Endothelial cell (in vitro differentiated cells): ENCODE measurements at regions not wholly inside any gene's neighbourhood (a gene's known extent, or its start where the extent isn't known, plus 50 kb on each side); places are given as distances from the start of the nearest gene placed in this dataset.

ENCODE experiments used
- DNase-seq: peaks from one replicate; pipeline ENCODE4 v3.0.0; 2021; ENCODE audit warnings: low spot score
- H3K27ac Mint-ChIP-seq: one replicate; pipeline ENCODE4 v1.8.0; 2021; ENCODE audit warnings: mixed read lengths, inconsistent platforms; ENCODE audit not compliant: unreplicated experiment
- H3K27me3 Mint-ChIP-seq: one replicate; pipeline ENCODE4 v1.8.0; 2021; ENCODE audit warnings: mild to moderate bottlenecking, moderate library complexity, mixed read lengths, inconsistent platforms; ENCODE audit not compliant: unreplicated experiment
- H3K36me3 Mint-ChIP-seq: one replicate; pipeline ENCODE4 v1.8.0; 2021; ENCODE audit warnings: mild to moderate bottlenecking, low read depth, mixed read lengths, inconsistent platforms; ENCODE audit not compliant: unreplicated experiment
- H3K4me1 Mint-ChIP-seq: one replicate; pipeline ENCODE4 v1.8.0; 2021; ENCODE audit warnings: mild to moderate bottlenecking, mixed read lengths, inconsistent platforms; ENCODE audit not compliant: unreplicated experiment
- H3K4me3 Mint-ChIP-seq: one replicate; pipeline ENCODE4 v1.8.0; 2021; ENCODE audit warnings: mild to moderate bottlenecking, mixed read lengths, inconsistent platforms; ENCODE audit not compliant: unreplicated experiment
- H3K9me3 Mint-ChIP-seq: one replicate; pipeline ENCODE4 v1.8.0; 2021; ENCODE audit warnings: mixed read lengths, inconsistent platforms; ENCODE audit not compliant: unreplicated experiment
- TF ChIP-seq, protein P1 (sequence below): fragments of 200-600 bp; sonication (generic); IDR thresholded peaks from one replicate; pipeline ENCODE4 v1.5.0; 2021; ENCODE audit warnings: antibody characterized with exemption; ENCODE audit not compliant: unreplicated experiment

DNA sequence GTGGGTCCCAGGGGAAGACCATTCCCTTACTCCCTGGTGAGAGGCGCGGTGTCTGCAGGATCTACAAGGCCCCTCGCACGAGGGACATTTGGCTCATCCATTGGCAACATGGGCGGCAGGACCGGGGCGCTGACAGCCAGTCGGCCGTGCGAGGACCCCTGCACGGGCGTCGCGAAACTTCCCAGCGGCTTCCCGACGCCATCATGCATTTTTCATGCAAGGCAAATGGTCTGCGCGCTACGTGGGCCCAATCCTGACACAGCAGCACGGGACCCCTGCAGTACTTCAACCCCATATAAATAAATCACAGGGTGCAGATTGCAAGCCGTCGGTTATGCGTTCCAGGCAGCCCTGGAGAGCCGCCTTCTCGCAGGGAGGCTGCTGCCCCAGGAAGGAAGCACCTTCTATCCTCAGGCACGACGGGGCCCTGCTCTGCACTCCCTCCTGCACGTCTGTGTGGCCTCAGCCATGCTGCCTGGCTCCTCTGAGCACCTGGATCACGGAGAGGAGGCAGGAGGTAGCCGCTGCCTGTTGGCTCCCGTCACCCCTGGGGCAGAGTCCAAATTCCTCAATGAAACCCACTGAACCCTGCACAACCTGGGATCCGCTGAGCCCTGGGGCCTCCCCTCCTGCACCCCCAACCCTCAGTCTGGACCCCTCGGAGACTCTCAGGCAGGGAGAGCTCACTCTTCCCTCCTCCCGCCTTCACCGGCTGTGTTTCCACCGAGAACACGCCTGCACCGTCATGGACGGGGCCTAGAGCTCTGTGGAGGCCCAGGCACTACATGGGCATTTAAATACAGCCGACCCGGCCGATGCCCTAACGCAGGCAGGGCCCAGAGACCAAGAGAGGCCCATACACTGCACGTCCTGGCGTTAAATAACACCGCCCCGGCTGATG lies 90.5 kb downstream of the PDGFA start:
- H3K4me1 Mint-ChIP-seq: no peaks in the 10 kb centered on the region
- H3K36me3 Mint-ChIP-seq: no peaks in the 10 kb centered on the region
- H3K4me3 Mint-ChIP-seq: no peak overlapping the region
- H3K27me3 Mint-ChIP-seq: peaks cover 7% of the 10 kb centered on the region
- no peak for DNase-seq
- no peak overlapping the region for H3K27ac Mint-ChIP-seq
- TF ChIP-seq, protein P1, sequence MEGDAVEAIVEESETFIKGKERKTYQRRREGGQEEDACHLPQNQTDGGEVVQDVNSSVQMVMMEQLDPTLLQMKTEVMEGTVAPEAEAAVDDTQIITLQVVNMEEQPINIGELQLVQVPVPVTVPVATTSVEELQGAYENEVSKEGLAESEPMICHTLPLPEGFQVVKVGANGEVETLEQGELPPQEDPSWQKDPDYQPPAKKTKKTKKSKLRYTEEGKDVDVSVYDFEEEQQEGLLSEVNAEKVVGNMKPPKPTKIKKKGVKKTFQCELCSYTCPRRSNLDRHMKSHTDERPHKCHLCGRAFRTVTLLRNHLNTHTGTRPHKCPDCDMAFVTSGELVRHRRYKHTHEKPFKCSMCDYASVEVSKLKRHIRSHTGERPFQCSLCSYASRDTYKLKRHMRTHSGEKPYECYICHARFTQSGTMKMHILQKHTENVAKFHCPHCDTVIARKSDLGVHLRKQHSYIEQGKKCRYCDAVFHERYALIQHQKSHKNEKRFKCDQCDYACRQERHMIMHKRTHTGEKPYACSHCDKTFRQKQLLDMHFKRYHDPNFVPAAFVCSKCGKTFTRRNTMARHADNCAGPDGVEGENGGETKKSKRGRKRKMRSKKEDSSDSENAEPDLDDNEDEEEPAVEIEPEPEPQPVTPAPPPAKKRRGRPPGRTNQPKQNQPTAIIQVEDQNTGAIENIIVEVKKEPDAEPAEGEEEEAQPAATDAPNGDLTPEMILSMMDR: no peak
- H3K9me3 Mint-ChIP-seq: no peaks in the 10 kb centered on the region

DNA sequence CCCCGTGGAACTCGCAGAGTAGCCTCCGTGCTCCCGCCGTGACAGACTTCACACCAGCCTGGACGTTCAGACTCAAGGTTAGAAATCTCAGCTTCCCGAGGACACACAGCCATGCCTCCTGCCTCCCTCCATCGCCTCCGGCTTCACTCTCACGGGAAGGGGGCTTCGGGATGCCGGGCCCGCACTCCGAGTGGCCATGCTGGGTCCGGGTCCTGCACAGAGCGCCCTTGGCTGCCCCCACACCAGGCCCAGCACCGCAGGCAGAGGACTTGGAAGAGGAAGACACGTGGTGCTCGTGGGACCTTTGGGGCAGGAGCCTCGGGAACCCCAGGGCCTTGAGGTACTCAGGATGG lies 89.8 kb downstream of the PDGFA start:
- DNase-seq: no peak
- Mint-ChIP-seq H3K9me3 (no peaks in the 10 kb centered on the region), H3K4me3 (no peak overlapping the region), H3K4me1 (no peaks in the 10 kb centered on the region), H3K27ac (no peak overlapping the region), H3K27me3 (peaks cover 7% of the 10 kb centered on the region), H3K36me3 (no peaks in the 10 kb centered on the region)
- TF ChIP-seq, protein P1: no peak

DNA sequence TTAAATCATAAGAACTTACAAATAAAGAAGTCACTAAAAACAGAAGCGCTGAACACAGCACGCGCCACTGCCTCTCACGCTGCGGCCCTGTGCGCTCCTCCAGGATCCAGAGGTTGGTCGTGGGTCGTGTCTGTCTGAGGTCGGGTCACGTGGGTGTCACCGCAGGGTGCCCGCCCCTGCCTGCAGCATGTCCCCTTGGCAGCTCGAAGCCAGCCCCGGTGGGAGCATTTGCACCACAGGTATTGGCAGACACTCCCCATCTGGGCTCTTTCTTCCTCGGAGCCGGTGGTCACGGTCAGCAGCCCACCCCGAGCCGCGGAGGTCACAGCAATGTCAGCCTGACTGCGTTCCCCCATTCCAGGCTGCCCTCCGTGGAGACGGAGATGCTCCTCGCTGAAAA lies 88.6 kb downstream of the PDGFA start:
- Mint-ChIP-seq H3K9me3 (no peaks in the 10 kb centered on the region), H3K27me3 (peaks cover 5% of the 10 kb centered on the region), H3K36me3 (no peaks in the 10 kb centered on the region), H3K27ac (no peak overlapping the region), H3K4me1 (no peaks in the 10 kb centered on the region), H3K4me3 (no peak overlapping the region)
- TF ChIP-seq, protein P1: no peak
- no peak for DNase-seq

DNA sequence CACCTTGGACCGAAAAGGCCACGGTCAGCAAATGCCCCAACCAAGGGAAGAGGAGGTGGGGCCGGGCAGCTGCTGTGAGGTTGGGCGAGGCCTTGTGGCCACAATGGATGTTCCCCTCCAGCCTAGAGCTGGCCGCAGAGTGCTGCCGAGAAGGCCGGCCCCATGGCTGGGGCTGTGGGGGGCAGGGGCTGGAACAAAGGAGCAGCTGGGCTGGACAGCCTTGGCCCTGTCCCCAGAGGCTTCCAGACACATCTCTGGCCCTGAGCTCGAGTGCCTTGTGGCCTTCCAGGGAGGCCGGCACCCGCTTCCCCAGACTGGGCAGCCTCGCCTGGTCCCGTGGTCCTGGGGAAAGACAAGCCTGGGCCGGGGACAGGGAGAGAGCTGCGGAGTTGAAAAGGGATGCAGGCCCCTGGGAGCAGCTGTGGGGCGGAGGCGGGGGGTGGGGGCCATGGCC lies 88.0 kb downstream of the PDGFA start:
- no peaks in the 10 kb centered on the region for H3K9me3 Mint-ChIP-seq
- H3K27me3 Mint-ChIP-seq: peaks cover 4% of the 10 kb centered on the region
- no peak overlapping the region for H3K27ac Mint-ChIP-seq
- no peak overlapping the region for H3K4me3 Mint-ChIP-seq
- no peaks in the 10 kb centered on the region for H3K4me1 Mint-ChIP-seq
- no peaks in the 10 kb centered on the region for H3K36me3 Mint-ChIP-seq
- TF ChIP-seq, protein P1: no peak
- DNase-seq: no peak

DNA sequence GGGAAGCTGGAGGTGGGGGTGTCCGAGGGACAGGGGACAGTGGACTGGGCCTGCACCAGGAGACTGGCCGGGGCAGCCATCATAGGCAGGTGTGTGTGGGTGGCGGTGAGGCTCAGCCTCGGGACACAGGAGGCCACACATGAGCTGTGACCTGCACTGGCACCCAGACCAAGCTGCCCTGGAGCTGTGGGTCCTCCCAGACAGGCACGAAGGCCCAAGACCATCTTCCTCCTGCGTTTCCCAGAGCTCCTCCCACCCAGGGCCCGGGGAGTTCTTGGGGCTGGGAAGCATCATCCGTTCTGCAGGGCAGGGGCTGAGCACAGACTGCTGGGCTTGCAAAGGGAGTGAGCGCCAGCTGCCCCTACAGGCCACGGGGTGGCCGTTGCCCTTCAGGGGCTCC lies 87.4 kb downstream of the PDGFA start:
- no peaks in the 10 kb centered on the region for H3K9me3 Mint-ChIP-seq
- peaks cover 6% of the 10 kb centered on the region for H3K27me3 Mint-ChIP-seq
- H3K36me3 Mint-ChIP-seq: no peaks in the 10 kb centered on the region
- no peak for DNase-seq
- TF ChIP-seq, protein P1: no peak
- H3K4me1 Mint-ChIP-seq: no peaks in the 10 kb centered on the region
- no peak overlapping the region for H3K27ac Mint-ChIP-seq
- no peak overlapping the region for H3K4me3 Mint-ChIP-seq
